HG02943 (cell line): ENCODE measurements at regions not wholly inside any gene's neighbourhood (a gene's known extent, or its start where the extent isn't known, plus 50 kb on each side); places are given as distances from the start of the nearest gene placed in this dataset.
"Not testable (repeated sequence)": the region's sequence is repeated elsewhere in the genome, so short reads cannot be mapped to it uniquely, and the experiment has no call there.

ENCODE experiments used
- ATAC-seq: cut with Tn5 transposase; IDR thresholded peaks from one replicate; pipeline ENCODE4 v1.9.1; 2021; ENCODE audit warnings: mild to moderate bottlenecking, low read depth, moderate library complexity; ENCODE audit not compliant: unreplicated experiment

DNA sequence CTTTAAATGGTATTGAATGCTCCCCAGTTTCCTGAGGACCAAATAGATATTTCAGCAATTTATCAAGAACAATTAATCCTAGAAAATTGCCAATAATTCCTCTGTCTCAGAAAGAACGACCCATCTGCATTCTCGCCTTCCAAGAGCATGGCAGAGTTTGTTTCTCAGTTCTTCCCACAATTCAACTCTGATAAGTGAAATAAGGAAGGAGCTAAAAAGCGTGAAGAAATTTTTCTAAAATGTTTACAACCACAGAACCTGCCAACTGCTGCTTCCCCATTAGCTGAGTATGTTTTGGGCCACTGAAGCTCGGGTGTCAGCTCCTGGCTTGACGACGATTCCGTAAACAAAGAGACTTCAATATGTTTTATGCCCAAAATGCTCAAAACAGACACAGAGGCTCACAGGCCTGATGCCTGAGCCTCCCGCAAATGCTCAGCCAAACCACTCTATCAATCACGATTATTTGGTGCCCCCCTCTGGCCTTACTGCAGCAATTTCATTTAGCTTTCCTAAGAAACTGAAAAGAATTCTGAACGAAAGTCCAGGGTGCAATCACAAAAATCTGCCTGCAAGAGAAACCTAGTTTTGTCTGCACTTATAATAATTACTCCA lies 259.2 kb upstream of the CCDC54 start:
- no peak for ATAC-seq

- no peak for ATAC-seq
Measured at GRCh38 chr3:107124885-107125284, 252.4 kb upstream of the CCDC54 start.

DNA sequence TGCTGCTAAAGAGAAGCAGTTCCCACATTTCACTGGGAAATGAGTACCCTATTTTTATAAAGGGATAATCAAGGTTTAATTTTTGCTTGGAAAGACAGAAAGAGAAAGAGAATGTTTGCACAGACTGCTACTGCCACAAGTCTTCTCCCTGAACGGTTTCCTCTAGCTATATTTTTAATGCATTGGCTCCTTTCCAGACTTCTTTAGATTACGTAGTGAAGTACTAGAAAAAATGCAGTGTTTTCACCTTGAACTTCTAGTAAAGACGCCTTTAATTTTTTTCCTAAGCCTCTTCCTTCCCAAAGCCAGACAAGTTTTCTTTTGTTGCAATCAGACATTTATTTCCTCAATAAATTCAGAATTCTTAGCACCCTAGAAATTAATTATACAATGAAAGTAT lies 248.3 kb upstream of the CCDC54 start:
- ATAC-seq, result no peak

GRCh38 chr3:107130089-107130700 lies 247.0 kb upstream of the CCDC54 start:
- ATAC-seq, result no peak

GRCh38 chr3:107132674-107133073 lies 244.6 kb upstream of the CCDC54 start:
- no peak for ATAC-seq

GRCh38 chr3:107133891-107134290 lies 243.3 kb upstream of the CCDC54 start:
- ATAC-seq, result no peak

- ATAC-seq, result no peak
Measured at GRCh38 chr3:107142171-107142570, 235.1 kb upstream of the CCDC54 start.

GRCh38 chr3:107142786-107143575 lies 234.3 kb upstream of the CCDC54 start:
- ATAC-seq, result no peak

GRCh38 chr3:107150675-107151074 lies 226.6 kb upstream of the CCDC54 start:
- ATAC-seq, result no peak

DNA sequence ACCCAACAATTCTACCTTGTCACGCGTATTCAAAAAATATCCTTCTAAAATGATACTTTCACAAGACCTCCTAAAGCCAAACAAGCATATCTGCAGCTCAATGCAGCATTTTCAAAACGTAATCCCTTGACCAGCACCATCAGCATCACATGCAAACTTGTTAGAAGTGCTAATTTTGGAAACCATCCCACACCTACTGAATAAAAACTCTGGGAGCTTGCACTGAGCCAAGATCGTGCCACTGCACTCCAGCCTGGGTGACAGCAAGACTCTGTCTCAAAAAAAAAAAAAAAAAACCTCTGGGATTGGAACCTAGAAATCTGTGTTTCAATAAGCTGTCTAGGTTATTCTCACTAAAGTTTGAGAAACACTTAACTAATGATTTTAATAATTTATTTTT lies 223.3 kb upstream of the CCDC54 start:
- no peak for ATAC-seq

DNA sequence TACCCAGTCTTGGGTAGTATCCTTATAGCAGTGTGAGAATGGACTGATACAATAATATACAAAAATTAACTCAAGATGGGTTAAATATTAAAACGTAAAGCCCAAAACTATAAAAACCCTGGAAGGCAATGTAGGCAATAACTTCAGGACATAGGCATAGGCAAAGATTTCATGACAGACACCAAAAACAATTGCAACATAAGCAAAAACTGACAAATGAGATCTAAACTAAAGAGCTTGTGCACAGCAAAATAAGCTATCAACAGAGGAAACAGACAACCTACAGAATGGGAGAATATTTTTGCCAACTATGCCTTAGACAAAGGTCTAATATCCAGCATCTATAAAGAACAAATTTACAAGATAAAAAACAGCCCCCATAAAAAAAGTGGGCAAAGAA lies 204.8 kb upstream of the CCDC54 start:
- no peak for ATAC-seq

GRCh38 chr3:107184375-107184774 lies 192.9 kb upstream of the CCDC54 start:
- ATAC-seq, result no peak

- no peak for ATAC-seq
Measured at GRCh38 chr3:107188262-107188661, 189.0 kb upstream of the CCDC54 start.

GRCh38 chr3:107189158-107189791 lies 188.0 kb upstream of the CCDC54 start:
- ATAC-seq, result no peak

DNA sequence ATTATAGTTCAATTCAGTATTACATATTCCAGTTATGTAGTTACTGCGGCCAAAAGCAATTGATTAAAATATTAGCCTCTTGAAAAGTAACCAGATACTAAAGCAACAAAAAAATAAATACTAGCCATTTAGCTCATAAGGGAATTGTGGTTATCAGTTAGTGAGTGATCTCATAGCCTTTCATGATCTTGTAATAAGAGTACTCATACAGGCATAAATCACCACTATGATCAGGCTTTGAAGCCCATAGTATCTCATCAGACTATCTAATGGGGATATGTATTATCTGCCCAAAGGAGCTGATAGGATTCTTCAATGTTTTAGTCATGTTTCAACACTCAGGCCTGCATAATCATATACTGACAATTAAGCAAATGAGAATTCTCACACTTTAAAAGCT lies 184.1 kb upstream of the CCDC54 start:
- no peak for ATAC-seq

DNA sequence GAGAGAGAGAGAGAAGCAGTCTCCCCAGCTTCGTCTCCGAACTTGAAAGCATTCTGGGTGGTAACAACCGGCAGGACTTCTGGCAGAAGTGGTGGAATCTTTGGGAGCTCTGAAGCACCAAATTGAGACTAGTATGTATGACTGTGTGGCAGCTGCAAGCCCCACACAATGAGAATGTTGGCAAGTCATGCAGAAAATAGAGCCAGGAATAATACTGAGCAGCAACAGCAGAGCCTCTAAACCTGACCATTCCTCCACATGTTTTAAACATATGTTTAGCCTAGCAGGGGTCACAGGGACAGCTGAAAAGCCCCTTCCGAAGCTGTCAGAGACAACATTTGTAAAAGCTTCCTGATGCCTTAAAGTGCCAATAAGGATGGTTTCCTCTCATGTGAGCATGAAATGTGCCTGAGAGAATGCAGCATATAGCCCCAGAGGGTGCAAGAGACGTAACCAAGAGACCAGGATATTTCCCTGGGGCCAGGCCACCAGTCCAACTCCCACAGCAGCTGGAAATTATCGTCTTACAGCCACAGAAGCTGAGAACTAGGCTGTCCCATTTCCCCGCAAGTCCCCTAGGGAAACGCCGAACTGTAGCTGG lies 178.6 kb upstream of the CCDC54 start:
- ATAC-seq, result no peak

- no peak for ATAC-seq
Measured at GRCh38 chr3:107201146-107201545, 176.1 kb upstream of the CCDC54 start.

DNA sequence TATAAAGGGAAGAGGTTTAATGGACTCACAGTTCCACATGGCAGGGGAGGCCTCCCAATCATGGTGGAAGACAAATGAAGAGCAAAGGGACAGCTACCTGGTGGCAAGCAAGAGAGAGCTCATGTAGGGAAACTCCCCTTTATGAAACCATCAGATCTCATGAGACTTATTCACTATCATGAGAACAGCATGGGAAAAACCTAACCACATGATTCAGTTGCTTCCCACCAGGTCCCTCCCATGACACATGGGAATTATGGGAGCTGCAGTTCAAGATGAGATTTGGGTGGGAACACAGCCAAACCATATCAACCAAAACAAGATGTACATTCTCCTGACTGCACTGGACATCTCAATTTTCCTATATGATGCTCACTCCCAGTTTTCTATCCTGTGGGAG lies 174.4 kb upstream of the CCDC54 start:
- not testable (repeated sequence) for ATAC-seq

DNA sequence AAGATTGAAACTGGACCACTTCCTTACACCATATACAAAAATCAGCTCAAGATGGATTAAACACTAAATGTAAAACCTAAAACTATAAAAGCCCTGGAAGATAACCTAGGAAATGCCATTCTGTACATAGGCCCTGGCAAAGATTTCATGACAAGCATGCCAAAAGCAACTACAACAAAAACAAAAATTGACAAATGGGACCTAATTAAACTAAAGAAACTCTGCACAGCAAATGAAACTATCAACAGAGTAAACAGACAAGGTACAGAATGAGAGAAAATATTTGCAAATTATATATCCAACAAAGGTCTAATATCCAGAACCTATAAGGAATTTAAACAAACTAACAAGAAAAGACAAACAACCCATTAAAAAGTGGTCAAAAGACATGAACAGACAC lies 173.1 kb upstream of the CCDC54 start:
- no peak for ATAC-seq

DNA sequence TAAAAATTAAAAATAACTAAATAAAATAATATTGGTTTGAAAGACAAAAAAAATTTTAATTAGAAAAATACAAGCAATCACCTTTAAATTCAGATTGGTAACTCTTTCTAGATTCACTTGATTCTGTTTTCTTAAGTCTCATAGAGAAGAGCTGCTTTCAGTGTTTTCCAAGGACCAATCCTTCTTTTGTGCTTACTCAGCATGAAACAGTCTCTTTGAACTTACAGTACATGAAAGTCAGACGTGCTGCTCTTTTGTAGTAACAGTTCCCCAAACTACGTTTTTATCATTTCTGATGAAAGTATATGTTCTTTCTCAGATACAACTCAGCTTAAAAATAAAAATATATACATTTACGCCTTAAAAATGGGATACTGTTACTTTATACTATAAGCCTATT lies 171.9 kb upstream of the CCDC54 start:
- ATAC-seq, result no peak

DNA sequence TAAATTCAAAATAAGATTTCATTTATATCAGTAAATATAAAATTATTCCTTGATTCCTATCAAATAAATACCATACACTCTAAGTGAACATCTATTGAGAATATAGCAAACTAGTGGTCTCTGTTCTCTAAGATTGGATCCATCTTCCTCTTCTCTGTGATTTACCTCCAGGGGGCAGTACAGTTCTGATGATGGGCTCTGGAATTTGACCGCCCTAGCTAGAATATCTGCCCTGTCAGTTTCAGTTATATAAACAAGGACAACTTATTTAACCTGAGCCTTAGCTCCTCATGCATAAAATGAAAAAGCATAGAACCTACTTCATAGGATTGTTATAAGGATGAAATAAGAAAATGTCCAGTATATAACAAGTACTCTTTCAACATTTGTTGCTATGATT lies 171.1 kb upstream of the CCDC54 start:
- ATAC-seq, result no peak
